ENCODE measurements at regions not wholly inside any gene's neighbourhood (a gene's known extent, or its start where the extent isn't known, plus 50 kb on each side); places are given as distances from the start of the nearest gene placed in this dataset.

DNA sequence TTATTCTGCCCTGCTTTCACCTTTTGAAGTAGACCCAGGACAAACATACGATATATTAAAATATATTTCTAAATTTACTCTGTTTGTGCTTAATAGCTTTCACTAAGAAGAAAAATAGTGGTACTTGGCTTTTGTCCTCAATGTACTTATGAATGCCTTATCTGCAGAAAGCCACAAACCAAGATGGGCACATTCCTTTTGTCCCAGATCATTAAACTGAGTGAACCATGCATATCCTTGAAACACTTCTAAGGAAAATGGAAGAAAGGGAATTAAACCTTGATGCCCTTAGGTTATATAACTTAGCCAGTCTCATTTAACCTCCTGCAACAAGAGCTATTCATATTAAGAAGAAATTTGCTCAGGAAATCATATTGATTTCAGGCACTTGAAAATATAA lies 553.8 kb upstream of the CDH9 start:
- TF ChIP-seq, protein P1, sequence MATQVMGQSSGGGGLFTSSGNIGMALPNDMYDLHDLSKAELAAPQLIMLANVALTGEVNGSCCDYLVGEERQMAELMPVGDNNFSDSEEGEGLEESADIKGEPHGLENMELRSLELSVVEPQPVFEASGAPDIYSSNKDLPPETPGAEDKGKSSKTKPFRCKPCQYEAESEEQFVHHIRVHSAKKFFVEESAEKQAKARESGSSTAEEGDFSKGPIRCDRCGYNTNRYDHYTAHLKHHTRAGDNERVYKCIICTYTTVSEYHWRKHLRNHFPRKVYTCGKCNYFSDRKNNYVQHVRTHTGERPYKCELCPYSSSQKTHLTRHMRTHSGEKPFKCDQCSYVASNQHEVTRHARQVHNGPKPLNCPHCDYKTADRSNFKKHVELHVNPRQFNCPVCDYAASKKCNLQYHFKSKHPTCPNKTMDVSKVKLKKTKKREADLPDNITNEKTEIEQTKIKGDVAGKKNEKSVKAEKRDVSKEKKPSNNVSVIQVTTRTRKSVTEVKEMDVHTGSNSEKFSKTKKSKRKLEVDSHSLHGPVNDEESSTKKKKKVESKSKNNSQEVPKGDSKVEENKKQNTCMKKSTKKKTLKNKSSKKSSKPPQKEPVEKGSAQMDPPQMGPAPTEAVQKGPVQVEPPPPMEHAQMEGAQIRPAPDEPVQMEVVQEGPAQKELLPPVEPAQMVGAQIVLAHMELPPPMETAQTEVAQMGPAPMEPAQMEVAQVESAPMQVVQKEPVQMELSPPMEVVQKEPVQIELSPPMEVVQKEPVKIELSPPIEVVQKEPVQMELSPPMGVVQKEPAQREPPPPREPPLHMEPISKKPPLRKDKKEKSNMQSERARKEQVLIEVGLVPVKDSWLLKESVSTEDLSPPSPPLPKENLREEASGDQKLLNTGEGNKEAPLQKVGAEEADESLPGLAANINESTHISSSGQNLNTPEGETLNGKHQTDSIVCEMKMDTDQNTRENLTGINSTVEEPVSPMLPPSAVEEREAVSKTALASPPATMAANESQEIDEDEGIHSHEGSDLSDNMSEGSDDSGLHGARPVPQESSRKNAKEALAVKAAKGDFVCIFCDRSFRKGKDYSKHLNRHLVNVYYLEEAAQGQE (IDR thresholded peaks at IDR 0.05; ENCODE audit: insufficient replicate concordance, low read depth), result no peak
- TF ChIP-seq, protein P2, sequence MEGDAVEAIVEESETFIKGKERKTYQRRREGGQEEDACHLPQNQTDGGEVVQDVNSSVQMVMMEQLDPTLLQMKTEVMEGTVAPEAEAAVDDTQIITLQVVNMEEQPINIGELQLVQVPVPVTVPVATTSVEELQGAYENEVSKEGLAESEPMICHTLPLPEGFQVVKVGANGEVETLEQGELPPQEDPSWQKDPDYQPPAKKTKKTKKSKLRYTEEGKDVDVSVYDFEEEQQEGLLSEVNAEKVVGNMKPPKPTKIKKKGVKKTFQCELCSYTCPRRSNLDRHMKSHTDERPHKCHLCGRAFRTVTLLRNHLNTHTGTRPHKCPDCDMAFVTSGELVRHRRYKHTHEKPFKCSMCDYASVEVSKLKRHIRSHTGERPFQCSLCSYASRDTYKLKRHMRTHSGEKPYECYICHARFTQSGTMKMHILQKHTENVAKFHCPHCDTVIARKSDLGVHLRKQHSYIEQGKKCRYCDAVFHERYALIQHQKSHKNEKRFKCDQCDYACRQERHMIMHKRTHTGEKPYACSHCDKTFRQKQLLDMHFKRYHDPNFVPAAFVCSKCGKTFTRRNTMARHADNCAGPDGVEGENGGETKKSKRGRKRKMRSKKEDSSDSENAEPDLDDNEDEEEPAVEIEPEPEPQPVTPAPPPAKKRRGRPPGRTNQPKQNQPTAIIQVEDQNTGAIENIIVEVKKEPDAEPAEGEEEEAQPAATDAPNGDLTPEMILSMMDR (IDR thresholded peaks at IDR 0.05; ENCODE audit: insufficient read depth, low read length), result no peak
- no peak for TF ChIP-seq POLR2AphosphoS5 (IDR thresholded peaks at IDR 0.05; ENCODE audit: low read depth)

Measured in HL-60 (cell line).